IPS-NIHi7 (cell line): ENCODE measurements at regions not wholly inside any gene's neighbourhood (a gene's known extent, or its start where the extent isn't known, plus 50 kb on each side); places are given as distances from the start of the nearest gene placed in this dataset.
"Not testable (repeated sequence)": the region's sequence is repeated elsewhere in the genome, so short reads cannot be mapped to it uniquely, and the experiment has no call there.

ENCODE experiments used
- DNase-seq: peaks from one replicate; pipeline ENCODE4 v3.0.0; 2012; ENCODE audit warnings: mixed read lengths; ENCODE audit errors: extremely low spot score

GRCh38 chr5:12660279-12661107 is 756.2 kb upstream of the CTNND2 start:
- not testable (repeated sequence) for DNase-seq

- no peak for DNase-seq
These were observed 755.4 kb upstream of the CTNND2 start for GRCh38 chr5:12659686-12660085.

- DNase-seq, result no peak
These were observed 754.7 kb upstream of the CTNND2 start for GRCh38 chr5:12658871-12659446.

- DNase-seq, result not testable (repeated sequence)
These were observed 753.7 kb upstream of the CTNND2 start for GRCh38 chr5:12657914-12658474.

GRCh38 chr5:12655675-12656074 is 751.4 kb upstream of the CTNND2 start:
- no peak for DNase-seq

GRCh38 chr5:12652201-12652600 is 748.0 kb upstream of the CTNND2 start:
- no peak for DNase-seq

- no peak for DNase-seq
These were observed 744.3 kb upstream of the CTNND2 start for GRCh38 chr5:12648558-12648957.

- DNase-seq, result no peak
These were observed 743.4 kb upstream of the CTNND2 start for GRCh38 chr5:12647613-12648012.

- DNase-seq, result no peak
These were observed 741.3 kb upstream of the CTNND2 start for GRCh38 chr5:12645582-12645981.

GRCh38 chr5:12636209-12636608 is 732.0 kb upstream of the CTNND2 start:
- DNase-seq, result no peak

GRCh38 chr5:12626556-12626955 is 722.3 kb upstream of the CTNND2 start:
- DNase-seq, result no peak

- no peak for DNase-seq
These were observed 721.5 kb upstream of the CTNND2 start for GRCh38 chr5:12625667-12626263.

GRCh38 chr5:12624776-12625560 is 720.7 kb upstream of the CTNND2 start:
- no peak for DNase-seq

GRCh38 chr5:12623408-12623807 is 719.2 kb upstream of the CTNND2 start:
- no peak for DNase-seq

GRCh38 chr5:12616093-12616492 is 711.8 kb upstream of the CTNND2 start:
- DNase-seq, result no peak

- DNase-seq, result no peak
These were observed 711.0 kb upstream of the CTNND2 start for GRCh38 chr5:12615141-12615820.

- no peak for DNase-seq
These were observed 710.4 kb upstream of the CTNND2 start for GRCh38 chr5:12614608-12615007.

- DNase-seq, result no peak
These were observed 706.9 kb upstream of the CTNND2 start for GRCh38 chr5:12611132-12611531.

- DNase-seq, result not testable (repeated sequence)
These were observed 703.6 kb upstream of the CTNND2 start for GRCh38 chr5:12607817-12608216.

GRCh38 chr5:12592228-12592627 is 688.0 kb upstream of the CTNND2 start:
- DNase-seq, result no peak

GRCh38 chr5:12586406-12586805 is 682.2 kb upstream of the CTNND2 start:
- no peak for DNase-seq
